Uterus (tissue), 3 donors: ENCODE measurements at regions not wholly inside any gene's neighbourhood (a gene's known extent, or its start where the extent isn't known, plus 50 kb on each side); places are given as distances from the start of the nearest gene placed in this dataset.

ENCODE experiments used
- DNase-seq, 2 donors: peaks; one replicate each; pipeline ENCODE4 v3.0.0-alpha.2; 2019 to 2020
- H3K27ac ChIP-seq, 2 donors: fragments of 200-600 bp; sonication (generic); 1 replicate in 1 of 2; 2 replicates in 1 of 2; pipeline ENCODE4 v1.5.1; 2016 to 2018
- H3K27me3 ChIP-seq, 2 donors: fragments of 200-600 bp; sonication (generic); one replicate each; pipeline ENCODE4 v1.5.1; 2018 to 2019; ENCODE audit warnings: control low read depth in 1 of 2
- H3K36me3 ChIP-seq, 2 donors: fragments of 200-600 bp; sonication (generic); one replicate each; pipeline ENCODE4 v1.5.1; 2019; ENCODE audit warnings: control low read depth in 1 of 2
- H3K4me1 ChIP-seq, 2 donors: fragments of 200-600 bp; sonication (generic); one replicate each; pipeline ENCODE4 v1.5.1; 2018 to 2019; ENCODE audit warnings: control low read depth in 1 of 2
- H3K4me3 ChIP-seq, 2 donors: fragments of 200-600 bp; sonication (generic); 1 replicate in 1 of 2; 2 replicates in 1 of 2; pipeline ENCODE4 v1.5.1; 2018 to 2019; ENCODE audit warnings: mild to moderate bottlenecking in 1 of 2
- H3K9me3 ChIP-seq, 2 donors: fragments of 200-600 bp; sonication (generic); one replicate each; pipeline ENCODE4 v1.5.1; 2019; ENCODE audit warnings: control low read depth in 1 of 2
- POLR2A ChIP-seq, 2 donors: fragments of 450-650 bp; IDR thresholded peaks; one replicate each; pipeline ENCODE4 v1.6.1; 2016; ENCODE audit warnings: antibody characterized with exemption in 2 of 2, mild to moderate bottlenecking in 1 of 2, moderate library complexity in 1 of 2
- intact Hi-C: fragments of 100-400 bp; cut with DNase I; formaldehyde crosslinking; loops from one replicate; pipeline ENCODE4 v1.15.1; 2023; ENCODE audit warnings: low total_unique reads
- TF ChIP-seq, protein P1 (sequence below), 4 experiments: fragments of 200-600 bp in 2 of 4; fragments of 450-650 bp in 2 of 4; sonication (generic) in 2 of 4; IDR thresholded peaks; one replicate each; pipeline ENCODE4 v1.5.1; 2016 to 2019; ENCODE audit warnings: antibody characterized with exemption in 4 of 4, mild to moderate bottlenecking in 2 of 4, moderate library complexity in 1 of 4
- donor health status: DM: yes; HTN: yes; CAD: no.

DNA sequence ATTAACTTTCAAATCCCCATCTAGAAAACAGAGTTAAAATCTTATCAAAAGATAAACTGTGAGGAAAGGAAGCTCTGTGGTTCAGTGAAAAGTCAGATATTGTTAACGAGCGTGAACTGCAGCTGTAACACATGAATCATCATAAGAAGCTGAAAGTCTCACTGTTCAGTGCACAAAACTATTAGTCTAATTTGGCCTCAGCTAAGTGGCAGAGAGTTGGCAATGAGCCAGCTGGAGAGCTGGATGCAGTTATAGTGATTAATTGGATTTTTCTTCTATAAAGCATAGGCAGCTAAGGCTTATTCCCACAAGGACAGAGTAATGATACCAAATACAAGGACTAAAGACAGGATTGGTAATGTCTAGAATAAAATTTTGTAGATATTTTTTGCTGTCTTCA is 101.1 kb upstream of the ABCB5 start:
- Histone ChIP-seq H3K4me1 (no peaks in the 10 kb centered on the region), H3K9me3 (no peaks in the 10 kb centered on the region)
- DNase-seq, result no peak

DNA sequence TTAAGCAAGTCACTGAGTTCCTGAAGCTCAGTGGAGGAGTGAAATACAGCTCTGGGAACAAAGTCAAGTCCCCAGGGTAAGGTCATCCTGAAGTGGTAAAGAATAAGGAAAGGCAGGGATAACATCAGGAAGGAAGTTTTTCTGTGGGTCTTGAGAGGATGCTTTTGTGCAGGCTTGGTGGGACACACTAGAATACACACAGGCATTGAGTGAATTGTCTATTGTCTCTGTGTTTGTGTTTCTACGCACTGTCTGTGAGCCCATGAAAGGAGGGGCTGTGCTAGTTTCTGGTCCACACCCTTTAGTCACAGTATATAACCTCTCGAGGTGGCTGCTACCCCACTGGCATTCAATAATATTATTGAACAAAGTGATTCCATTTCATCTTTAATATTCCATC is 95.8 kb upstream of the ABCB5 start:
- intact Hi-C loops, result no loop called here
- Histone ChIP-seq H3K9me3 (no peaks in the 10 kb centered on the region), H3K4me3 (no peak overlapping the region), H3K36me3 (no peaks in the 10 kb centered on the region), H3K4me1 (no peaks in the 10 kb centered on the region), H3K27me3 (no peaks in the 10 kb centered on the region), H3K27ac (no peak overlapping the region)
- no peak for DNase-seq
- TF ChIP-seq, protein P1, sequence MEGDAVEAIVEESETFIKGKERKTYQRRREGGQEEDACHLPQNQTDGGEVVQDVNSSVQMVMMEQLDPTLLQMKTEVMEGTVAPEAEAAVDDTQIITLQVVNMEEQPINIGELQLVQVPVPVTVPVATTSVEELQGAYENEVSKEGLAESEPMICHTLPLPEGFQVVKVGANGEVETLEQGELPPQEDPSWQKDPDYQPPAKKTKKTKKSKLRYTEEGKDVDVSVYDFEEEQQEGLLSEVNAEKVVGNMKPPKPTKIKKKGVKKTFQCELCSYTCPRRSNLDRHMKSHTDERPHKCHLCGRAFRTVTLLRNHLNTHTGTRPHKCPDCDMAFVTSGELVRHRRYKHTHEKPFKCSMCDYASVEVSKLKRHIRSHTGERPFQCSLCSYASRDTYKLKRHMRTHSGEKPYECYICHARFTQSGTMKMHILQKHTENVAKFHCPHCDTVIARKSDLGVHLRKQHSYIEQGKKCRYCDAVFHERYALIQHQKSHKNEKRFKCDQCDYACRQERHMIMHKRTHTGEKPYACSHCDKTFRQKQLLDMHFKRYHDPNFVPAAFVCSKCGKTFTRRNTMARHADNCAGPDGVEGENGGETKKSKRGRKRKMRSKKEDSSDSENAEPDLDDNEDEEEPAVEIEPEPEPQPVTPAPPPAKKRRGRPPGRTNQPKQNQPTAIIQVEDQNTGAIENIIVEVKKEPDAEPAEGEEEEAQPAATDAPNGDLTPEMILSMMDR (IDR thresholded peaks at IDR 0.05), result no peak
- TF ChIP-seq POLR2A (IDR thresholded peaks at IDR 0.05), result no peak

More for the DNA sequence above, 101.1 kb upstream of the ABCB5 start:
- Histone ChIP-seq H3K27ac (no peak overlapping the region), H3K4me3 (no peak overlapping the region), H3K36me3 (no peaks in the 10 kb centered on the region), H3K27me3 (no peaks in the 10 kb centered on the region)
- TF ChIP-seq, protein P1 (IDR thresholded peaks at IDR 0.05), result no peak
- no peak for TF ChIP-seq POLR2A (IDR thresholded peaks at IDR 0.05)
- intact Hi-C loops, result no loop called here

DNA sequence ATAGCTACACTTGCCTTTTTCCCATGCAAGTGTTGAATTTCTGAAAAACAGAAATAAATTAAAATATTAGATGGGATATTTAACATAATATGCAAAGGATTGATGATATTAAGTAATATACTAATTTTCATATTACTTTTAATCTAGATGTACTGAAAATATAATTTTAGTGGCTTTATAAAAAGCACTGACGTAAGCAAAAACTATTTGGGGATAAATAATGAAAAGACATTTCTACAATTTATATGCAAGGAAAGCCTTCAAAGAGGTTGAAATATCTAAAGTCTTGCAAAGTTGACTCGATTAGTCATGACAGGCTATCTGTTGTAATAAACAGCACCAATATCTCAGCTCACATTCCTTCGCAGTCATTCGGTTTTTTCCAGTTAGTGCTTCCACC is 94.9 kb upstream of the ABCB5 start:
- Histone ChIP-seq H3K9me3 (no peaks in the 10 kb centered on the region), H3K27ac (no peak overlapping the region), H3K27me3 (no peaks in the 10 kb centered on the region), H3K4me1 (no peaks in the 10 kb centered on the region), H3K36me3 (no peaks in the 10 kb centered on the region), H3K4me3 (no peak overlapping the region)
- intact Hi-C loops, result no loop called here
- no peak for TF ChIP-seq POLR2A (IDR thresholded peaks at IDR 0.05)
- TF ChIP-seq, protein P1 (IDR thresholded peaks at IDR 0.05), result no peak
- DNase-seq, result no peak

DNA sequence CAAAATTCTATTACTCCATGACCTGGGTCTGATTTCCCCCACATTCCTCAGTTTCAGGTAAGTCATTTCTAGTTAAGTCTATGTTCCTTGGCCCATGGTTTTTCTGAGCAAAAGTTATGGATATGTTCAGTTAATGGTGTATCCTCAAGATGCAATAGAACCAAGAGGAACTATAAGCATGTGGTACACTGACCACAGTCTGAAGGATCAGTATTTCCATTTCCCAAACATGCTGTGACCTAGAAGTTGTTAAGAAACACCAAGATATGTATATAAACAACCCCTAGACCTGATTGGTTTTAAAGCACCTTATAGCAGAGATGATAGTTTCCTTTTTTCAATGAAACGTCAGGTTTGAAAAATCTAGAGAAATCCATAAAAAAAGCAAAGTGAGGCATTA is 94.2 kb upstream of the ABCB5 start:
- intact Hi-C loops, result no loop called here
- Histone ChIP-seq H3K4me1 (no peaks in the 10 kb centered on the region), H3K9me3 (no peaks in the 10 kb centered on the region), H3K27ac (no peak overlapping the region), H3K27me3 (no peaks in the 10 kb centered on the region), H3K4me3 (no peak overlapping the region), H3K36me3 (no peaks in the 10 kb centered on the region)
- DNase-seq, result no peak
- TF ChIP-seq POLR2A (IDR thresholded peaks at IDR 0.05), result no peak
- TF ChIP-seq, protein P1 (IDR thresholded peaks at IDR 0.05), result no peak

DNA sequence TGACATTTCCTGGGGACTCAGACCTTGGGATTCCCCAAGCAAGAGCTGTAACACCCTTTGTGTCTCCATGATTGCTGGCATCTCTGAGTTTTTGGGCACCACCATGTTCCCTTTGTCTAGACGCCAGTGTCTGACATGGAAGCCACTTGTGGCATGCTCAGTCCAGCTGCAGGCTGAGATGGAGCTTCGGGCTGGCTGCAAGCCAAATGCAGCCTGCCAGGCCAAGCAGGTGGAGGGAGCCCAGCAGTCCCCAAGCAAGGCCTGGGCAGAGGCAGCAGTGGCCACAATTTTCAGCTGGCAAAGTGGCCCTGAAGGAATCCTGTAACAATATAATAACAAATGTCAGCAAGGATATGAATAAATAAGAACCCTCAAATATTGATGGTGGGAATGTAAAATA is 86.2 kb upstream of the ABCB5 start:
- Histone ChIP-seq H3K36me3 (no peaks in the 10 kb centered on the region), H3K9me3 (no peaks in the 10 kb centered on the region), H3K27me3 (no peaks in the 10 kb centered on the region), H3K4me3 (no peak overlapping the region), H3K4me1 (no peaks in the 10 kb centered on the region), H3K27ac (no peak overlapping the region)
- intact Hi-C loops, result no loop called here
- TF ChIP-seq POLR2A (IDR thresholded peaks at IDR 0.05), result no peak
- no peak for DNase-seq

DNA sequence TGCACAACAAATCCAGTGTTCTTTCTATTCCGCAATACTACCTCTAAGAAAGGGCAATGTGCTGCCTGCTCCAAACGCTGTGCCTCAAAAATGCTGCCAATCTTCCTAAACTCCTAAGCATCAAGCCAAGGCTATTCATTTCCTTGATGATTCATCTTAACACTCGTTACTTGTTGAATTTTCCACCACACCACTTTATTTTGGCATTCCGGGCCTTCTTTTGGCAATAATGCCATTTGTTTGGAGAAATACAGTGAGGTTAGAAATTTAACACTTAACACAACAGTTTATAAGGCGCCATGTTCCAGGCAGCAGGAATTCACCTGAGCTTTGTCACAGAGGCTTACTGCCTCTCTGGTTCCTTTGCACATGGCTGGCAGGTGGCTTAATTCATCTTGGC is 82.6 kb upstream of the ABCB5 start:
- intact Hi-C loops, result no loop called here
- TF ChIP-seq, protein P1 (IDR thresholded peaks at IDR 0.05), result no peak
- TF ChIP-seq POLR2A (IDR thresholded peaks at IDR 0.05), result no peak
- Histone ChIP-seq H3K4me3 (no peak overlapping the region), H3K4me1 (no peaks in the 10 kb centered on the region), H3K27me3 (no peaks in the 10 kb centered on the region), H3K9me3 (no peaks in the 10 kb centered on the region), H3K36me3 (no peaks in the 10 kb centered on the region), H3K27ac (no peak overlapping the region)
- DNase-seq, result no peak
